ENCODE measurements at regions not wholly inside any gene's neighbourhood (a gene's known extent, or its start where the extent isn't known, plus 50 kb on each side); places are given as distances from the start of the nearest gene placed in this dataset.

DNA sequence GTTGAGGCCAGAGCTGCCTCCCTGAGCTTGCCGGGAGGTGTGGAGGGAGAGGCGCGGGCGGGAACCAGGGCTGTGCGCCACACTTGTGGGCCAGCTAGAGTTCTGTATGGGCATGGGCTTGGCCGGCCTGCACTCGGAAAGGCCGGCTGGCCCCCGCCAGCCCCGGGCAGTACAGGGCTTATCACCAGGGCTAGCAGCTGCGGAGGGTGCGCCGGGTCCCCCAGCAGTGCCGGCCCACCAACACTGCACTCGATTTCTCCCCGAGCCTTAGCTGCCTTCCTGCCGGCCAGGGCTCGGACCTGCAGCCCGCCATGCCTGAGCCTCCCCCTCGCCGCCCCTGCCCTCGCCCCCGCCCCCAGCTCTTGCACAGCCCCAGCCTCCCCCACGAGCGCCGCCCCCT is 472.7 kb downstream of the TFAP2A start:
- DNase-seq (ENCODE audit: low read depth) = no peak

DNA sequence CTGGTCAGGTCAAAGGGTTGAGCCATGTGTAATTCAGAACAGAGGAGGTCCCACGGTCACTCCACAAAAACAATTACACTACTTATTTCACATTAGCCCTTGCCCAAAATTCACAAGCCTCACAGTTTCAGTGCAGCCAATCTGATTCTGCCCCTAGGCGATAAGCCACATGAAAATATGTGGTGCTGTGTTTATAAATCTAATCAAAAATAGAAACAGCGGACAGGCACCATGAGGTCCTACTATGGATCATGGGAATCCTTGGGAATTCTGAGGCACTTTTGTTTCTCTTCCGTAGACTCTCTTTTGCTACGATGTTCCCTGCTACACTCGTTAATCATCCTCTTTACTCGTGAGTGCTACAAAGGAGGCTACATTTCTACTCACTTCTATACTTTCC is 476.1 kb downstream of the TFAP2A start:
- DNase-seq (ENCODE audit: low read depth) = no peak

DNA sequence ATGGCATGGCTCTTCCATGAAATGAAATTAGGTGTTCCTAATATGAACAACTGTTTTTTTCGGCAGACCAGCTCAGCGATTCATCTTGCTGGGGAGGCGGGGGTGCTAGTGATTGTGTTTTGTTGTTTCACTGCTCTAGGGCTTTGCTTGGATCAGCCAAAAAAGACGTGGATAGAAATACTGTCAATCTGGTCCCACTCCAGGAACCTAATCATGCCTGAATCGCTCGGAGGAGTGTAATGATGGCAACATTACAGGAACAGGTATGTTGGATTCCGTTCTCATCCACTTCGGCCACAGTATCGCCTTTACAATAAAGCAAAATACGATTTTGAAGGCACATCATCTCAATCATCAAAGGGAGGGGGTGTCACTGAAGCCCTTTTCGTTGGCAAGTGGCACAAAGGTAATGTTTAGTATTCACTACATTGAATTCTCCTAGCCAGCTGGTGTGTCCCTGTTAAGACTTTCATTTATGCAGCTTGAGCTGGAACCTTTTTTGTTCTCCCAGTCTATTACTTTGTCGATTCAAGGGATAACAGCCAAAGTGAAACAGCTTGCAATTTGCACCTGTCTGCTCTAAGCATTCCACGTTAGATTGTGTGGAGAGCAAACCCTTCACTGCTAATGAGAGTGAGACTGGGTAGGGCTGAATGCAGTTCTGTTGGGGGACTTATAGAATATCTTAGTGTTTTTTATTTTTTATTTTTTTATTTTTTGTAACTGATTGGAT is 477.7 kb downstream of the TFAP2A start:
- no peak for DNase-seq (ENCODE audit: low read depth)

DNA sequence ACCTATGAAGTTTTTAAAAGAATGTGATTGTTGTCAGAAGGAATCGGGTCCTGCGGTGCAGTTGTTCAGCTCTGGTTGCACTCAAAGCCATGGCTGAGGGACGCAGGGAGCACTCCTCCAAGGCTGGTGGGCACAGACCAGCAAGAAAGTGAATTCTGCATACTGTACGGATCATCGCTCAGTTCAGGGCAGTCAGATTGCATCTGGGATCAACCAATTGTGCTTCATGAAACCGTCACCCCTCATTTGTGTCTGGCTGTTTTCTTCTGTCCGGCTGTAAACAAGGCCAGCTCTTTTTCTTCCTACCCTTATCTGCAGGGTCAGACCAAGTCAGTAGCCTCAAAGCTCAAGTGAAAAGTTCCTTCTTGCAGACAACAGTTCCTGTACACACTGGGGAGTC is 478.3 kb downstream of the TFAP2A start:
- no peak for DNase-seq (ENCODE audit: low read depth)

DNA sequence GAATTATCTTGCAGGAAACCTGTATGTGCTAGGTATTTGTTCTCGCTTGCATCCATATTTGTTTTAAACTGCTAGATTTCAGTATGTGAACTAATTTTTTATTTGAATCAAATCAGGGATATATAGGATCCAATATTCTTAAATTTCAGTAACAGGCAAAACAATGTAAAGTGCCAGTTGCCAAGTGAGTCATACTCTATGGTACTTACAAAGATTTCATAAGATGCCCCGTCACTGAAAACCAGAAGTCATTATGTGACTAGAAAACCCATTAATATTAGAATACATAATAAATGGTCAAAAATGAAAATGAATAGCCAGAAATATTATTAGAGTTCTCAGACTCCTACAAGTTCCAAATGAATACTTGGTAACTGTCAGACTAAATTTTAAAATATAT is 481.2 kb downstream of the TFAP2A start:
- no peak for DNase-seq (ENCODE audit: low read depth)

DNA sequence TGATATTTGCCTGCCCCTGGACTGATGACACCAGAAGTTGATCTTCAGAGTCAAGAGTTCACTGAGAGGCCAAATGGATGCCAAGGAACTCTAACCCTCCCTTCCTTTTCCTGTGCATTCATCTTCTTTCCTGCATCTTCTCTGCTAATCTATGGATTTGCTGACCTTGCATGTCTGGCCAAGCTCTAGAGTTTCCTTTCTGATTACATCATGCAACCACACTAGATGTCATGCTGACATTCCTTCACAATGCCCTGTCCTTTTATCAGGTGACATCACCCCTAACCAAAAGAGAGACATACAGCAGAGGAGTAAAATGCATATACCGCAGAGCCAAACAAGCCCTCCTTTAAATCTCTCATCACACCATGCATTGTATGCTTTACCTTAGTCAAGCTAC is 487.6 kb downstream of the TFAP2A start:
- DNase-seq (ENCODE audit: low read depth) = no peak

DNA sequence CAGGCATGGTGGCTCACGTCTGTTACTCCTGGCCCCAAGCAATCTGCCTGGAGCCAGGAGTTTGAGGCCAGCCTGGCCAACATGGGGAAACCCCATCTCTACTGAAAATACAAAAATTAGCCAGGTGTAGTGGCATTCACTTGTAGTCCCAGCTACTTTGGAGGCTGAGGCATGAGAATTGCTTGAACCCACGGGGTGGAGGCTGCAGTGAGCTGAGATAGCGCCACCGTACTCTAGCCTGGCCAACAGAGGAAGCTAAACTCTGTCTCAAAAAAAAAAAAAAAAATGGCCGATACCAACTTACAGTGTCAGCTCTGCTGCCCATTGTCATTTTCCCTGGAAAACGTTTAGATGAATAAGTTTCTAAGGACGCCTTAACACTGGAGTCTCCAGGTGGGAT is 489.9 kb downstream of the TFAP2A start:
- no peak for DNase-seq (ENCODE audit: low read depth)

DNA sequence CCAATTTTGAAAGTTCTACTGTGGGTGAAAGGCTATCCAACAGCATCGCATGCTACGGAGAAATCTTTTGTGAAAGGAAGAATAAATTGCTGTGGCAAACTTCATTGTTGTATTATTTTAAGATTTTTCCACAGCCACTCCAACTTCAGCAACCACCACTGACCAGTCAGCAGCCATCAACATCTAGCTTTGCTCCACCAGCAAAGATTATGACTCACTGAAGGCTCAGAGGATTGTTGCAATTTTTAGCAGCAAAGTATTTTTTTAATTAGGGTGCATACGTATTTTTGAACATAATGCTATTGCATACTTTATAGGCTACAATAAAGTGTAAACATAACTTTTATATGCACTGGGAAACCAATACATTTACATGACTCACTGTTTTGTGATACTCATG is 493.5 kb downstream of the TFAP2A start:
- DNase-seq (ENCODE audit: low read depth) = no peak

DNA sequence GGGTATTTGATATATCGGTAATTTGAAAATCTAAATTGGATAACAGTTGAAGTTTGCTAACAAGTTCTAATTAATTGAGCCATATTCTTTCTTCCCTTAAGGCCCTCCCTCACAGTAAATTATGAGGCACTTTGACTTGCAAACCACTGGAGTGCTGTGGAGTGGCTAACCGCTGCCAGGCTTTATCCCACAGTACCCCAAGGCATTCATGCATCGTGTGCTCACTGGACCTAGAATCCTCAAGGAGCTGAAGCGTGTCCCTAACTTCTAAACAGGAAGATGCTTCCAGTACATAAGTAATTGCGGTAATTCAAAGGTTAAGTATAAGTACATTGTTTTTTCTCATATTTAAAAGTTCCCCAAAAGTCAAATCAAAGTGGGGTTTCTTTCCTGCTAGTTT is 499.9 kb downstream of the TFAP2A start:
- DNase-seq (ENCODE audit: low read depth) = no peak

DNA sequence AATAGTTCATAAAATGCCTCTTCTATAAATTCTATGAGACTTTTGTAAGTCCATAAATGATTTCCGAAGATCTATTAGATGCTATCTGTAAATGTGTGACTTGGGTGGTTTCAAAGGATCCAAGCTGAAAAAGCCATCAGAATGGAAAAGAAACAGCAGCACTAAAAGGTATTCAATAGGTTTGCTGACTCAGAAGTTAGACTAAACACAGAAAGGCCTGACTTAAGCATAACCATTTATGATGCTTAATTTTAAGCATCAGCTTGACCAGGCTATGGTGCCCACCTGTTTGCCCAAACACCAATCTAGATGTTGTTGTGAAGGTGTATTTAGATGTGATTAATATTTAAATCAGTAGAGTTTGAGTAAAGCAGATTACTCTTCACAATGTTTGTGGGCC is 513.5 kb downstream of the TFAP2A start:
- DNase-seq (ENCODE audit: low read depth) = no peak

DNA sequence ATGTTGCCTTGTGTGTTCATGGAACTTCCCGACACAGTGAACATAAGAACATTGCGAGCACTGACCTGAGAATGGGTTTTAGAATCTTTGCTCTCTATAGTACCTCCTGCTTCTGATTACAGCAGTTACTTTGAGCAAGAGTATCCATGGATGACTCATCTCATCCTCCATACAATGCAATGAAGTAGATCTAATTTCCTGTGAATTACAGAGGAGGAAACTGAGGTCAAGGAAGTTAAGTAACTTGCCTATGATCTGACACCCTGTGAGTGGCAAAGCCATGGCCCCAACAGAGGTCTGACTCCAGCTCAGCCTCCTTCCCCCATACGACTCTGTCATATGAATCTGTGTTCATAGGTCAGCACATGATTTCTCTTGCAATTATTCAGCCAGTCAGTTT is 518.1 kb downstream of the TFAP2A start:
- no peak for DNase-seq (ENCODE audit: low read depth)

DNA sequence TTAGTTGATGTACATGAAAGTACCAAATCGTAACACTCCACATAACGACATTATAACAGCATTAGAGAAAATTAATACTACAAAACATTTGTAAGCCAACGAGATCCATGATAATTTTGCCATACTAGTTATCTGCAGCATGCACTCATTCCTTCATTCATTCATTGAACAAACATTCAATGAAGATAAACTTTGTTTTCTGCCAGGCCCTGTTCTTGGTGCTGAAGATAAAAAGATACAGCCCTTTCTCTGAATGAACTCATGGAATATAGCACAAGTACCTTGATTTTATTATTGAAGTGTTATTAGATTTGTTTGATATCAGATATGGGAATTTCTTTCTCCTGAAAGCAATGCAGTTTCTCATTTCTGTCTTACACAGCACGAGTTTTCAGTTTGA is 524.0 kb downstream of the TFAP2A start:
- no peak for DNase-seq (ENCODE audit: low read depth)

DNA sequence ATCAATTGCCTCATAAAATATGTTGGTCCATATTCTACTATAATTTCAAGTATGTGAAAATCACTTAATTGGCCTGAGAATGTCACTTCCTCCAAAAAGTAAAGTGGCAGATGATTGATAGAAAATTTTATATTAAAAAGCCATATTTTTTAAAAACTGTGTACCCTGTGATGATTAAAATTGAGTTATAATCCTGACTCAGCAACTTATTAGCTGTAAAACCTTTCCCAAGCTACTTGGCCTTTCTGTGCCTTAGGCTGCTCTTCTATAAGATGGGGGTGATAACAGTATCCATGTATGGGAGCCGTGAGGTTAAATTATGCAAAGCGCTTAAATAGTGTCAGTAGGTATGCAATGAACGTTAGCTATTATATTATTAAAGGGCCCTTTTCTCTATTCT is 524.4 kb downstream of the TFAP2A start:
- DNase-seq (ENCODE audit: low read depth) = no peak

DNA sequence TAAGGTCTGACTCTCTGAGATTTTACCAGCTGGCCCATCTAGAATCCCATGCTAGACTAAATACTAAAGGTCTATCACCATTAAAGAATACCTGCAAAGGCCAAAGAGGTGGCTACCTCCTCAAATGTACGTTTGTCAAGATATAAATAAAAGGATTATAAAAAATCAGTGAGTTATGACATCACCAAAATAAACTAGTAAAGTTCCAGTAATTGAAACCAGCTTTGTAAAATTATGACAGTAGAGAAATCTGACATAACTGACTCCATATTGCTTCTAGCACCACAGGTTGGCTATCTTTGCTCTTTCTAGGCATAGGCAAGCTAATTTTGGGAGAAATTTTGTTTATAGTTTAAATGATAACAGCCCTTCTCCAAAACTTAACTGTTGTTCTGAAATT is 536.3 kb downstream of the TFAP2A start:
- DNase-seq (ENCODE audit: low read depth) = no peak

DNA sequence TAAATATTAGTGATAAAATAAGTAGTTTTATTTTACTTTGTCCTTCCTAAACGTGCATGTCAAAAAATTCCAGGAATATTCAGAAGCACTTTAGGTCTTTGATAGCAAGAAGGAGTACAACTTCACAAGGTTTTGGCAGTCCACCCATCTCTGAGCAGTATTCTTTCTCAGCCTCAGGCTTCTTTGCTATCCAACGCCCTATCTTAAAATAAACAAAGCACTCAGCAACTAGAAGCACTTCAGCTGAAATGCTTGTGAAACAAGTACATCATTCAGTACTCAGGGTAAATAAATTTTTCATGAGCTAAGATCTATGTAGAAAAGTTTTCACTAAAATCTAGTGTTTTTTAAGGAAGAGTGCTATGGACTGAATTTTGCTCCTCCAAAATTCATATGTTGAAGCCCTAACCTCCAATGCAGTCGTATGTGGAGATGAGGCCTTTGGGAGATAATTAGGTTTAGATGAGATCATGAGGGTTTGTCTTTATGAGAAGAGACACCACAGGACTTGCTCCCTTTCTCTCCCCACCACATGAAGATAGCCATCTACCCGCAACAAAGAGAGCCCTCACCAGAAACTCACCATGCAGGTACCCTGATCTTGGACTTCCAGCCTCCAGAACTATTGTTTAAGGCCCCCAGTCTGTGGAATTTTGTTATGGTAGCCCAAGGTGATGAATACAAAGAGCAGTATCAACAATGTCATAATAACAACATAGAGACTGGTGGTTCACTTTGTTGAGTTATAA is 539.1 kb downstream of the TFAP2A start:
- DNase-seq (ENCODE audit: low read depth) = no peak

DNA sequence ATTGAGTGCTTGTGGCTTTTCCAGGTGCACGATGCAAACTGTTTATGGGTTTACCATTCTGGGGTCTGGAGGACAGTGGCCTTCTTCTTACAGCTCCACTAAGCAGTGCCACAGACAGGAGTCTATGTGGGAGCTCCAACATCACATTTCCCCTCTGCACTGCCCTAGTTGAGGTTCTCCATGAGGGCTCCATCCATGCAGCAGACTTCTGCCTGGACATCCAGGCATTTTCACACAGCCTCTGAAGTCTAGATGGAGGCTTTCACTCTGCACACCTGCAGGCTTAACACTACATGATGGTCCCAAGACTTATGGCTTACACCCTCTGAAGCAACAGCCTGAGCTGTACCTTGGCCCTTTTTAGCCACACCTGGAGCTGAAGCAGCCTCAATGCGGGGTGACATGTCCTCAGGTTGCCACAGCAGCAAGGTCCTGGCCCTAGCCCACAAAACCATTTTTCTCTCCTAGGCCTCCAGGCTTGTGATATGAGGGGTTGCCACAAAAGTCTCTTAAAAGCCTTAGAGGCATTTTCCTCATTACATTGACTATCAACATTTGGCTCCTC is 552.2 kb downstream of the TFAP2A start:
- DNase-seq (ENCODE audit: low read depth) = no peak

DNA sequence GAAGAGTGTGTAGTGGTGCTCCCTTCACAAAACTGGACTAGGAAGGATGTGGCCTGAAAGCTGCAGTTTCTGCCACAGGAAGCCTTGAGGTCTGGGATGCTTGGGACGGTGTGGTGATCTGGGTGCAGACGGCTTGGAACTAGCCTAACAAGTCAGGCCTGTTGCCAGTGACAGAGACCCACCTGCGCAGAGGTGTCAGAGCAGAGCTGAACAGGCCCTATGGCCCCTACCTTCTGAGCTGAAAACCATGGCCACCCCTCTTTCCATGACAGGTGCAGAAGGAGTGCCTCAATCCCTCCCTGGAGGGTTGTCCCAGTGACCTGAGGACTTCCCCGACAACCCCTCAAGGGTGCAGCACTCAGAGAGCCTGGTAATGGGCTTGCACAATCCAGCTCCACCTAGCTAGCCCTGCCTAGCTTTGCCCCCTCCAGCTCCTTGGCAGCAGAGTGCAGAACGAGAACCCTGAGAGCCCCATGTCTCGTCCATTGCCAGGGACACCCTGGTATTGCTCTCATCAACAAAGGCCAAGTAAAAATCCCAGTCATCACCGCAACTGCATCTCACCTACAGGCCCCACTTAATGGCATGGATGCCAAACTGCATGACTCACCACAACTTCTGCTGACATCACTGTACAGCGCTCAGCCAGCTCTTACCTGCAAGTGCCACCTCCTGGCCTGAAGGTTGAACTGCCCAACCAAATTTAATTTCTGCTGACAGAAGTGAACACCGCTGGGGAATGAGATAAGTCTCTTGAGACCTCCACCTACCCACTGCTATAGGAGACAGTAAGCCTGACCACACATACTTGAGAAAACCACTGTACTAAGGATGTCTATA is 563.1 kb downstream of the TFAP2A start:
- DNase-seq (ENCODE audit: low read depth) = no peak

DNA sequence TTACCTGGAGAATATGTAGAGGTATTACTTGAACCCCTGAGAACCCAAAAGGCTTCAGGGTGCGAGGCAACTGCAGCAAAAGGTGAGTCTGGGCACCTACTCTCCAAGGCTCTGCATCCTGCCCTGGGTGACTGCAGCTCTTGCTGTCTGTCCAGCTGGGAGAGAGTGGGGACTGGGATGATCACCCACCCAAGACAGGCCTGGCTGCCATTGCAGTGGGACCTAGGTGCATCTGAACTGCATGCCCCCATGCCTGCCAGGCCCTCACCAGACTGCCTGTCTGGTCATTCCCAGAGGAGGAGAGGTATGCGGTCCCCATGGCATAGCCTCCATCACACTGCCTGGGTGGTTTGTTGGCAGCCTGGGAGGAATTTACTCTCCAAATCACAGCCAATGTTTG is 563.9 kb downstream of the TFAP2A start:
- DNase-seq (ENCODE audit: low read depth) = no peak

DNA sequence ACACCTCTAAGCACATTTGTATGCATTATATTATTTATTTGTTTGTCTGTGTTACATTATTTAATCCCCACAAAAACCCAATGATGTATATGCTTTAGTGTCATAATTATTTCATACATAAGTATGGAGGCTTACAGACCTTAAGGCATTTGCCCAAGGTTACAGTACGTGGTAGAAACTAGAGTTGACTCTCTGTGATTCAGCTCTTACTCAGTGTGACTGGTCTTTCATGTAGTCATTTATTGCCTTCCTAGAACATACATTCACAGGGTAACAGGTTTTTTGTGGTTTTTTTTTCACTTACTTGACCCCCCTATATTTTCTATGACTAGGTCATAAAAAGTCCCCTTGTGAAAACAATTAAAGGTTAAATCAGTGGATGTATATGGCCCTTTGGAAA is 566.8 kb downstream of the TFAP2A start:
- DNase-seq (ENCODE audit: low read depth) = no peak

DNA sequence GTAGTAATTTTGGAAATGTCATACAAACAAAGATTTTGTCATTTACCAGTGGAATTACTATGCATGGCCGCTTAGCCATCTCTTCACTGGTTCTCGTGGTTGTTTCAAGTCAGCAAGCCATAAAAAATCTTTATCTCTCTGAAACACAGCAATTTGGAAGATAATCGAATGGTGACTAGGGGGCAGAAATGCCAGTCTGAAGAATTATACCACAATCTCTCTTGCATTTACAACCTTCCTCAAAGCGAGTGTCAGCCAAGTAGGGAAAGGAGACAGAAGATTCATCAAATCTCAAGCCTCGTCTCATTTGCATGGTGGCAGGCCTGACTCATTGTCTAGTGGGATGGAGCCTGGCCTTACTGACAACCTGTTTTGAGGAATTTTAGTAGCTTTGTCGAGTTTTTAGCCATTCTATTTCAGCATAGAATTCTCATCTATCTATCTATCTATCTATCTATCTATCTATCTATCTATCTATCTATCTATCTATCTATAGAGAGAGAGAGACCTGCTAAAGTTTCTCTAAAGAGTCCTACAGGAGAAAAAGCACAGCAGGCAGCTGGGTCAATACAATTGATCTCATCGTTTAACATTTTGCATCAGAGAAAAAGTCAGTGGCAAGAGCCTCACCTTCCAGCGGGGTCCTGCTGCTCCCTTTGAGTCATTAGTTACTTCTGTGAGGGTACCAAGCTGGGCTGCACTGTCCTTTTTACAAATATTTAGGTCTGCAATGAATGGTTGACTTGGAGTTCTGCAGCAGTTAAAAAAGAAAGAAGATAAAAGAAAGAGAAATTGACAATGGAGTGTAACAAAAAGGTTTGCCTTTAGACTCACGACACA is 572.8 kb downstream of the TFAP2A start:
- no peak for DNase-seq (ENCODE audit: low read depth)

DNA sequence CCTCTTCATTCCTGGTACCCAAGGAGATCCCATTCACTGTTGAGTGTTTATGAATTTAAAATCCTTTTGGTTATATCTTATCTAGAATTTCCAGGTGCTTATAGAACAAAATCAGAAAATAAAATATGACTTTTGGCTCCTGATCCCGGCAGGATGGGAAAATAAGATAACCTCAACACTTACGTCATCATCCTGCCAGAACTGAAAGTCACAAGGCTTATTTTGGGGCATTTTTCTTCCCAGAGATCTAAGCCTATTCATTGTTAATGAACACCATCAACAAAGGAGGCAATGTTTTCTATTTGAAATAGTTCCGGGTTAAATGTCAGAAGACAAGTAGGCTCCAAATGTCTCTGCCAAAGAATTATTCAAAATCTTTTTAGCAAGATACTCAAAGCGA is 580.6 kb downstream of the TFAP2A start:
- no peak for DNase-seq (ENCODE audit: low read depth)

DNA sequence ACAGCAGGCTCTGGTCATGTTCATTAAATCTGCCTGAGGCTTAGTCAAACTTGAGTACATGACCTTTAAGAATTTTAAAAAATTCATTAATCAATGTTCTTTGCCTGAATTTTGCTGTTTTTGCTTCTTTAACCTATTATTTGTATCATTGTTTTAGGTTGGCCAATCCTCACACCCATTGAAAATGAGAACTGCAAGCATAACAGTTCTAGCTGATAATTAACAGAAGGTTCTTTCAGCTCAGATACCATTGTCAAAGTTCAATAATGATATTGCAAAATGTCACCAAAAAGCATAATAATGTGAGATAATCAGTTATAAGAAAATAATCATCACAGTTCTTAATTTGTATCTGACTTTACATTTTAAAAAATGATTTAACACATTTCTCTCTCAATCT is 583.1 kb downstream of the TFAP2A start:
- no peak for DNase-seq (ENCODE audit: low read depth)

All from fibroblast of gingiva (primary cell).